ENCODE measurements at regions not wholly inside any gene's neighbourhood (a gene's known extent, or its start where the extent isn't known, plus 50 kb on each side); places are given as distances from the start of the nearest gene placed in this dataset.

GRCh38 chr2:129229830-129230441 lies 749.5 kb upstream of the RAB6C start:
- Histone ChIP-seq H4K20me1 (ENCODE audit: control insufficient read depth, extremely low read depth, insufficient read depth, low read length) (no peaks in the 10 kb centered on the region), H2AFZ (ENCODE audit: low read length) (no peak overlapping the region), H3K27ac (ENCODE audit: insufficient read depth, low read length) (no peak overlapping the region), H3K4me1 (ENCODE audit: control insufficient read depth, extremely low read depth, insufficient read depth, low read length) (no peaks in the 10 kb centered on the region), H3K27me3 (ENCODE audit: control insufficient read depth, insufficient read depth, low read length) (no peaks in the 10 kb centered on the region), H3K9ac (ENCODE audit: insufficient read depth, low read length) (no peak overlapping the region), H3K79me2 (ENCODE audit: control insufficient read depth, insufficient read depth, low read length) (no peaks in the 10 kb centered on the region), H3K36me3 (ENCODE audit: control insufficient read depth, insufficient read depth, low read length) (no peaks in the 10 kb centered on the region), H3K4me3 (replicated peaks in 1 of 4; ENCODE audit: control extremely low read depth in 1 of 4, insufficient read depth in 1 of 4, low read depth in 3 of 4, low read length in 4 of 4) (no peak overlapping the region), H3K9me3 (ENCODE audit: control insufficient read depth, insufficient read depth, low read depth, low read length) (no peaks in the 10 kb centered on the region), H3K4me2 (ENCODE audit: extremely low read depth, insufficient read depth, low read length) (no peak overlapping the region)
- no peak for TF ChIP-seq EZH2 (IDR thresholded peaks at IDR 0.05; ENCODE audit: low read length, missing control alignments)
- TF ChIP-seq, protein P1, sequence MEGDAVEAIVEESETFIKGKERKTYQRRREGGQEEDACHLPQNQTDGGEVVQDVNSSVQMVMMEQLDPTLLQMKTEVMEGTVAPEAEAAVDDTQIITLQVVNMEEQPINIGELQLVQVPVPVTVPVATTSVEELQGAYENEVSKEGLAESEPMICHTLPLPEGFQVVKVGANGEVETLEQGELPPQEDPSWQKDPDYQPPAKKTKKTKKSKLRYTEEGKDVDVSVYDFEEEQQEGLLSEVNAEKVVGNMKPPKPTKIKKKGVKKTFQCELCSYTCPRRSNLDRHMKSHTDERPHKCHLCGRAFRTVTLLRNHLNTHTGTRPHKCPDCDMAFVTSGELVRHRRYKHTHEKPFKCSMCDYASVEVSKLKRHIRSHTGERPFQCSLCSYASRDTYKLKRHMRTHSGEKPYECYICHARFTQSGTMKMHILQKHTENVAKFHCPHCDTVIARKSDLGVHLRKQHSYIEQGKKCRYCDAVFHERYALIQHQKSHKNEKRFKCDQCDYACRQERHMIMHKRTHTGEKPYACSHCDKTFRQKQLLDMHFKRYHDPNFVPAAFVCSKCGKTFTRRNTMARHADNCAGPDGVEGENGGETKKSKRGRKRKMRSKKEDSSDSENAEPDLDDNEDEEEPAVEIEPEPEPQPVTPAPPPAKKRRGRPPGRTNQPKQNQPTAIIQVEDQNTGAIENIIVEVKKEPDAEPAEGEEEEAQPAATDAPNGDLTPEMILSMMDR (conservative IDR thresholded peaks at IDR 0.05 in 1 of 2, IDR thresholded peaks at IDR 0.05 in 1 of 2; ENCODE audit: low read depth in 1 of 2, low read length in 2 of 2): no peak
- DNase-seq (ENCODE audit: low read depth in 2 of 2): no peak

DNA sequence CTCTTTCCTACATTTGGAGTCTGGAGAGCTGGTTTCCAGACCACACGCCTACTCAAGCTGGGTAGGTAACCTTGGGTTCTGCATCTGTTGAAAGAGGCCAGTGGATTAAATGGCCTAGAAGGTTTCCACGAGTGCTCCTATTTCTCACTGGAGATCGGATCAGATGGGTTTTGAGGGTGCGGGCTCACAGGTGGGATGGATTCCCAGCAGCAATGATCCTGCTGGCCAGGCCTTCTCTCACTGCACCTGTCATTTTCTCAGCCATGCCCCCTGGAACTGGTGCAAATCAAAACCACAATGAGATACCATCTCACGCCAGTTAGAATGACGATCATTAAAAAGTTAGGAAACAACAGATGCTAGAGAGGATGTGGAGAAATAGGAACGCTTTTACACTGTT lies 747.5 kb upstream of the RAB6C start:
- no peaks in the 10 kb centered on the region for H4K20me1 ChIP-seq (ENCODE audit: control insufficient read depth, extremely low read depth, insufficient read depth, low read length)

DNA sequence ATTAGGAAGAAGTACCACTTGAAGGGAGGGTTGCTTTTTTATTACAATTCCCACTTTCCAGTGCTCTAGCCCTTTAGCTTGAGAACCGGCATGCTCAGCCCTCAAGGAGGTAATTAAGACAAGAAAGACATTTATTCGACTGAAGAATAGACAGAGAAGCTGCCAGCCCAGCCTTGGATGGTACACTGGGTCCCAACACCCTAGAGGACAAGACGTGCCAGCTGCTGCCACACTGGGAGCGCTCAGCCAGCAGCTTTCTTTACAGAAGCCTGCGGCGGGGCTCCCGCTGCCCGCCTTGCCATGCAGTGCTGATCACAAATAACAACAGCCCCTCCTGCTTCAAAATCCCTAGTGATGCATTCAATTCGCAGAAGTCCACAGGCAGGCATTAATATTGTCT lies 746.3 kb upstream of the RAB6C start:
- H3K9ac ChIP-seq (ENCODE audit: insufficient read depth, low read length): no peak overlapping the region
- no peaks in the 10 kb centered on the region for H3K36me3 ChIP-seq (ENCODE audit: control insufficient read depth, insufficient read depth, low read length)
- no peak overlapping the region for H3K27ac ChIP-seq (ENCODE audit: insufficient read depth, low read length)
- H3K4me1 ChIP-seq (ENCODE audit: control insufficient read depth, extremely low read depth, insufficient read depth, low read length): no peaks in the 10 kb centered on the region
- no peaks in the 10 kb centered on the region for H3K9me3 ChIP-seq (ENCODE audit: control insufficient read depth, insufficient read depth, low read depth, low read length)
- H3K79me2 ChIP-seq (ENCODE audit: control insufficient read depth, insufficient read depth, low read length): no peaks in the 10 kb centered on the region
- no peak overlapping the region for H3K4me3 ChIP-seq (replicated peaks in 1 of 4; ENCODE audit: control extremely low read depth in 1 of 4, insufficient read depth in 1 of 4, low read depth in 3 of 4, low read length in 4 of 4)
- TF ChIP-seq, protein P1 (conservative IDR thresholded peaks at IDR 0.05 in 1 of 2, IDR thresholded peaks at IDR 0.05 in 1 of 2; ENCODE audit: low read depth in 1 of 2, low read length in 2 of 2): no peak
- no peak for TF ChIP-seq EZH2 (IDR thresholded peaks at IDR 0.05; ENCODE audit: low read length, missing control alignments)
- no peaks in the 10 kb centered on the region for H3K27me3 ChIP-seq (ENCODE audit: control insufficient read depth, insufficient read depth, low read length)
- H2AFZ ChIP-seq (ENCODE audit: low read length): no peak overlapping the region
- no peak overlapping the region for H3K4me2 ChIP-seq (ENCODE audit: extremely low read depth, insufficient read depth, low read length)
- DNase-seq (ENCODE audit: low read depth in 2 of 2): no peak
- H4K20me1 ChIP-seq (ENCODE audit: control insufficient read depth, extremely low read depth, insufficient read depth, low read length): no peaks in the 10 kb centered on the region

More for the DNA sequence above, 747.5 kb upstream of the RAB6C start:
- no peak overlapping the region for H3K27ac ChIP-seq (ENCODE audit: insufficient read depth, low read length)
- no peaks in the 10 kb centered on the region for H3K36me3 ChIP-seq (ENCODE audit: control insufficient read depth, insufficient read depth, low read length)
- no peak overlapping the region for H2AFZ ChIP-seq (ENCODE audit: low read length)
- TF ChIP-seq EZH2 (IDR thresholded peaks at IDR 0.05; ENCODE audit: low read length, missing control alignments): no peak
- TF ChIP-seq, protein P1 (conservative IDR thresholded peaks at IDR 0.05 in 1 of 2, IDR thresholded peaks at IDR 0.05 in 1 of 2; ENCODE audit: low read depth in 1 of 2, low read length in 2 of 2): no peak
- no peak overlapping the region for H3K4me2 ChIP-seq (ENCODE audit: extremely low read depth, insufficient read depth, low read length)
- H3K9me3 ChIP-seq (ENCODE audit: control insufficient read depth, insufficient read depth, low read depth, low read length): no peaks in the 10 kb centered on the region
- no peaks in the 10 kb centered on the region for H3K79me2 ChIP-seq (ENCODE audit: control insufficient read depth, insufficient read depth, low read length)
- H3K4me1 ChIP-seq (ENCODE audit: control insufficient read depth, extremely low read depth, insufficient read depth, low read length): no peaks in the 10 kb centered on the region
- DNase-seq (ENCODE audit: low read depth in 2 of 2): no peak
- H3K27me3 ChIP-seq (ENCODE audit: control insufficient read depth, insufficient read depth, low read length): no peaks in the 10 kb centered on the region
- no peak overlapping the region for H3K9ac ChIP-seq (ENCODE audit: insufficient read depth, low read length)
- no peak overlapping the region for H3K4me3 ChIP-seq (replicated peaks in 1 of 4; ENCODE audit: control extremely low read depth in 1 of 4, insufficient read depth in 1 of 4, low read depth in 3 of 4, low read length in 4 of 4)
